ENCODE measurements at regions not wholly inside any gene's neighbourhood (a gene's known extent, or its start where the extent isn't known, plus 50 kb on each side); places are given as distances from the start of the nearest gene placed in this dataset.

GRCh38 chr16:66262253-66263167, 104.0 kb upstream of the CDH5 start:
- Histone ChIP-seq H2BK15ac (ENCODE audit: low read length) (no peak overlapping the region), H2BK20ac (ENCODE audit: low read length) (no peak overlapping the region), H3K27ac (ENCODE audit: low read depth, low read length) (no peak overlapping the region), H3K23me2 (ENCODE audit: low read depth, low read length) (no peaks in the 10 kb centered on the region; the same call in 1 of the 2 replicates), H4K20me1 (replicated peaks in 1 of 2; ENCODE audit: control insufficient read depth in 1 of 2, insufficient read depth in 2 of 2, low read length in 2 of 2) (no peaks in the 10 kb centered on the region), H3K27me3 (replicated peaks in 1 of 4; ENCODE audit: control insufficient read depth in 3 of 4, extremely low read depth in 1 of 4, insufficient read depth in 3 of 4, low read length in 3 of 4) (peaks cover 0 to 3% (median 0%) of the 10 kb centered on the region in 4 experiments; a peak in 1 of 7 replicates), H3K56ac (replicated peaks; ENCODE audit: insufficient read length, low read depth, low read length) (no peak overlapping the region), H4K91ac (replicated peaks; ENCODE audit: insufficient read length, low read length) (no peak overlapping the region), H3K23ac (ENCODE audit: insufficient read length) (no peak overlapping the region), H3K4me2 (ENCODE audit: insufficient read depth in 1 of 2, low read depth in 2 of 2, low read length in 2 of 2) (no peak overlapping the region), H3K9ac (replicated peaks in 1 of 4; ENCODE audit: extremely low read depth in 1 of 4, low read depth in 3 of 4, low read length in 3 of 4) (no peak overlapping the region), H2AFZ (ENCODE audit: low read length) (no peak overlapping the region), H4K5ac (ENCODE audit: insufficient read length, low read depth, low read length) (no peak overlapping the region), H3K79me2 (ENCODE audit: control insufficient read depth in 1 of 2, insufficient read depth in 2 of 2, low read length in 2 of 2) (no peaks in the 10 kb centered on the region; a peak in 1 of 4 replicates), H2BK5ac (ENCODE audit: low read depth, low read length) (no peak overlapping the region), H4K8ac (ENCODE audit: extremely low read depth, insufficient read depth, low read length) (no peak overlapping the region), H3K4ac (replicated peaks; ENCODE audit: insufficient read length, low read depth, low read length) (no peak overlapping the region), H3K9me3 (ENCODE audit: insufficient read depth in 2 of 2, low read depth in 1 of 2, low read length in 1 of 2) (no peaks in the 10 kb centered on the region), H2AK5ac (ENCODE audit: low read depth, low read length) (no peak overlapping the region), H2BK12ac (ENCODE audit: low read depth, low read length) (no peak overlapping the region), H3K14ac (ENCODE audit: insufficient read length) (no peak overlapping the region), H3K18ac (ENCODE audit: extremely low read depth, low read length) (no peak overlapping the region), H3K79me1 (ENCODE audit: low read depth, low read length) (no peaks in the 10 kb centered on the region), H3K4me1 (replicated peaks in 1 of 4; ENCODE audit: control insufficient read depth in 3 of 4, insufficient read depth in 4 of 4, low read length in 3 of 4) (peaks cover 0 to 6% (median 4%) of the 10 kb centered on the region in 4 experiments; a peak in 5 of 7 replicates), H3K36me3 (ENCODE audit: control insufficient read depth in 2 of 4, insufficient read depth in 4 of 4, low read length in 3 of 4) (no peaks in the 10 kb centered on the region), H2BK120ac (replicated peaks; ENCODE audit: low read depth, low read length) (no peak overlapping the region), H3K4me3 (ENCODE audit: extremely low read depth in 1 of 4, insufficient read depth in 2 of 4, low read depth in 3 of 4, low read length in 4 of 4) (no peak overlapping the region)
- POLR2A ChIA-PET (ENCODE audit: partially characterized antibody), result interaction anchor here (0.9 kb wide), 1 partner anchor 9 kb away, joined by 3 read pairs; no protein-coding TSS in a partner anchor
- no peak for DNase-seq (ENCODE audit: low read depth in 1 of 2, low spot score in 2 of 2)
- CTCF ChIA-PET (ENCODE audit: partially characterized antibody), result interaction anchor here (0.9 to 1.9 kb wide), 3 partner anchors 11 to 18 kb away, joined by 3 to 5 read pairs (median 3); no protein-coding TSS in a partner anchor
- FAIRE-seq, result no peak
- 90% methylated on average over 11 of the region's 11 CpGs; no CpG with 5 or more reads in 1 of the 2 experiments for WGBS, 2 experiments (ENCODE audit: extremely low coverage in 1 of 2, insufficient coverage in 1 of 2, insufficient read length in 1 of 2, insufficient replicate concordance in 2 of 2, low coverage in 1 of 2, low lambda C conversion rate in 2 of 2, missing lambda C conversion rate in 1 of 2)
- TF ChIP-seq USF2 (IDR thresholded peaks at IDR 0.05; ENCODE audit: low read length) (no peak), GTF2F1 (IDR thresholded peaks at IDR 0.05; ENCODE audit: borderline replicate concordance, low read depth, low read length) (no peak), JUN (IDR thresholded peaks at IDR 0.05; ENCODE audit: low read depth, low read length) (no peak), BRCA1 (IDR thresholded peaks at IDR 0.05; ENCODE audit: low read depth, low read length) (no peak), EZH2 (IDR thresholded peaks at IDR 0.05; ENCODE audit: low read depth, low read length, severe bottlenecking) (no peak), HDAC6 (IDR thresholded peaks at IDR 0.05; ENCODE audit: low read depth, low read length) (no peak), E2F6 (IDR thresholded peaks at IDR 0.05) (no peak), CHD2 (IDR thresholded peaks at IDR 0.05; ENCODE audit: low read length) (no peak), ZNF274 (IDR thresholded peaks at IDR 0.05; ENCODE audit: borderline replicate concordance, extremely low read depth, low read length) (no peak), EGR1 (IDR thresholded peaks at IDR 0.05; ENCODE audit: borderline replicate concordance, low read depth, low read length) (no peak)

All from H1 (cell line).